ENCODE measurements at regions not wholly inside any gene's neighbourhood (a gene's known extent, or its start where the extent isn't known, plus 50 kb on each side); places are given as distances from the start of the nearest gene placed in this dataset.
"Not testable (repeated sequence)": the region's sequence is repeated elsewhere in the genome, so short reads cannot be mapped to it uniquely, and the experiment has no call there.

- DNase-seq: not testable (repeated sequence)
These were observed 216.8 kb upstream of the CDKN2B start for GRCh38 chr9:22225856-22226255.

- DNase-seq: no peak
These were observed 218.6 kb upstream of the DMRTA1 start for GRCh38 chr9:22227986-22228385.

GRCh38 chr9:22228542-22228941 is 218.1 kb upstream of the DMRTA1 start:
- DNase-seq: no peak

- DNase-seq: no peak
These were observed 217.6 kb upstream of the DMRTA1 start for GRCh38 chr9:22229069-22229468.

GRCh38 chr9:22231309-22231708 is 215.3 kb upstream of the DMRTA1 start:
- not testable (repeated sequence) for DNase-seq

- DNase-seq: no peak
These were observed 213.7 kb upstream of the DMRTA1 start for GRCh38 chr9:22232971-22233370.

- no peak for DNase-seq
These were observed 208.9 kb upstream of the DMRTA1 start for GRCh38 chr9:22237497-22238363.

- DNase-seq: no peak
These were observed 207.6 kb upstream of the DMRTA1 start for GRCh38 chr9:22238809-22239684.

GRCh38 chr9:22240619-22241018 is 206.0 kb upstream of the DMRTA1 start:
- no peak for DNase-seq

GRCh38 chr9:22241024-22241423 is 205.6 kb upstream of the DMRTA1 start:
- DNase-seq: no peak

- no peak for DNase-seq
These were observed 205.0 kb upstream of the DMRTA1 start for GRCh38 chr9:22241611-22242010.

GRCh38 chr9:22244139-22245011 is 202.2 kb upstream of the DMRTA1 start:
- peak; percentile 45 for DNase-seq

- no peak for DNase-seq
These were observed 191.3 kb upstream of the DMRTA1 start for GRCh38 chr9:22255337-22255736.

- DNase-seq: no peak
These were observed 190.2 kb upstream of the DMRTA1 start for GRCh38 chr9:22256381-22256780.

- DNase-seq: no peak
These were observed 189.4 kb upstream of the DMRTA1 start for GRCh38 chr9:22257026-22257816.

GRCh38 chr9:22265038-22265437 is 181.6 kb upstream of the DMRTA1 start:
- no peak for DNase-seq

- DNase-seq: no peak
These were observed 181.1 kb upstream of the DMRTA1 start for GRCh38 chr9:22265534-22265933.

- DNase-seq: no peak
These were observed 172.1 kb upstream of the DMRTA1 start for GRCh38 chr9:22274477-22274876.

GRCh38 chr9:22278426-22278825 is 168.2 kb upstream of the DMRTA1 start:
- no peak for DNase-seq

- no peak for DNase-seq
These were observed 167.0 kb upstream of the DMRTA1 start for GRCh38 chr9:22279636-22280035.

- no peak for DNase-seq
These were observed 161.6 kb upstream of the DMRTA1 start for GRCh38 chr9:22285066-22285465.

- DNase-seq: no peak
These were observed 160.0 kb upstream of the DMRTA1 start for GRCh38 chr9:22286661-22287060.

All from activated CD4-positive, alpha-beta T cell treated with anti-CD3 and anti-CD28 coated beads for 48 hours (primary cell).